ENCODE measurements at regions not wholly inside any gene's neighbourhood (a gene's known extent, or its start where the extent isn't known, plus 50 kb on each side); places are given as distances from the start of the nearest gene placed in this dataset.
"Not testable (repeated sequence)": the region's sequence is repeated elsewhere in the genome, so short reads cannot be mapped to it uniquely, and the experiment has no call there.

DNA sequence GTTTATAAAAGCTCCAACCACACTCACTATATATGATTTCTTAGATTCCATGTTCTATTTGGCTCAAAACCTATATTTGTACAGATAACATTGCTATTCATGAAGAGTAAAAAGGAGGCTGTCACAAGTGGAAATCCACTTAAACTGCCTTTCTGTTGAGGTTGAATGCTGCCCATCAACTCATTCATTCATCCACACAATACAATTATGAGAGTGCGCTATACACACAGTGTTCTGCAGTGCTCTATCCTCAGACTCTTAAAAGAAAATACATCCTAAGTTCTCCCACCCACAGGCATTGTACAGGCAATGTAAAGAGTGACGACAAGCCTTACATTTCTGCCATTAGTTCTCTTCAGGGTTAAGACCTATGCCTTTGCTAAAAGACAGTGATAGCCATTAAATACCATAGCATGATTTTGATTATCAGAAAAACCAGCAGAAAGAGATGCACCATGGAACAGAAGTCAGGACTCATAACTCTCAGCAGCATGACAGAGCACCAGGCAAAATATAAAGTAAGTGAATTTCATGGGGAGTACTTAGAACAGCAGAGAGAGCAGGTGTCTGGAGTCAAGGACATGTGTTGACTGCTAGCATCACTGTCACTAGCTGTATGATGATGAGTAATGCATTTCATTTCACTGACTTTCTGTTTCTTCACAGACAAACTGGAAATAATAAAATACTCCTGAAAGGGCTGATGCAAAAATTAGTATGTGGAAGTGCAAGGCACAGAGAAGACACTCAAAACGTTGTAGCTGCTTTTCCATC lies 218.0 kb downstream of the RBM26 start:
- peak in 2 of 3 experiments; percentile 40 to 65 for DNase-seq

DNA sequence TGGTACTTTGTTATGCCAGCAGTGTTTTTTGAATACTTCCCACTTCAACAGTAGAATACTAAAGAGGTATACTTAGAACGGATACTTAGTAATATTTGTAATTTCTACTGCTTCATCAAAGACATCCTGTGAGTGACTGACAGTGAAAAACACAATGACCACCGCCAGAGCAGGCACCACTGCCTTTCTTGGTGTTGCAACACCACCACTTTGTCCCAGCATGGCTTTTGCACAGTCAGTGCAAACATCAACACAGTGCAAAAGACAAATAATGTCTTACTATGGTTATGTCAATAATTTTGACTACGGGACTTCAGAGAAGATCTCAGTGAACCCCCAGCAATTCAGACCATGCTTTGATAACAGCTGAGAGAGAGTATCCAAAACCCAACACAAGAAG lies 220.5 kb downstream of the RBM26 start:
- DNase-seq: no peak

DNA sequence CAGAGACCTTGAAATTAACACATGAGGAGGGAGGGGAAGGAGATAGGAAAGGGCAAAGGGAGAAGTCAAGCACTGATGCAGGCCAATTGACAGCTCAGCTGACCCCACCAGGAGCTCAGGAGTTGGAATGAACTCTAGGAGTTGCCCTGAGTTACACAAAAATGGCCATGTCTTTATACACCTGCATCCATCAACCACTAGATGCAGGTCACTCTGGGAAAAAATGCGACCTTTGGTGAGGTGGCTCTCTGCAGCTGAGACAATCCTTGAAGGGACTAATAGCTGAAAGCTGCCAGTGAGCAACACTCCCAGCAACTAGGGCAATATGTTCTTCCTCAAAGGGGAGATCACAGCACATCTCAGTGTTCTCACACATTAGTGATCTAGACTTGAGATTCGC lies 222.8 kb downstream of the RBM26 start:
- DNase-seq: no peak

DNA sequence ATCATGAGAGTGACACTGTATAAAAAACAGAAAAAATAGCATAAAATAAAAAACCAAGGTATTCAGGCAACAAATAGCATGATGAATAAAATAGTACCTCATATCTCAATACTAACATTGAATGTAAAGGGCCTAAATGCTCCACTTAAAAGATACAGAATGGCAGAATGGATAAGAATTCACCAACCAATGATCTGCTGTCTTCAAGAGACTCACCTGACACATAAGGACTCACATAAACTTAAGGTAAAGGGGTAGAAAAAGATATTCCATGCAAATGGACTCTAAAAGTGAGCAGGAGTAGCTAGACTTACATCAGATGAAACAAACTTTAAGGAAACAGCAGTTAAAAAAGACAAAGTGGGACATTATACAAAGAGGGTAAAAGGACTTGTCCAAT lies 232.4 kb downstream of the RBM26 start:
- not testable (repeated sequence) for DNase-seq

DNA sequence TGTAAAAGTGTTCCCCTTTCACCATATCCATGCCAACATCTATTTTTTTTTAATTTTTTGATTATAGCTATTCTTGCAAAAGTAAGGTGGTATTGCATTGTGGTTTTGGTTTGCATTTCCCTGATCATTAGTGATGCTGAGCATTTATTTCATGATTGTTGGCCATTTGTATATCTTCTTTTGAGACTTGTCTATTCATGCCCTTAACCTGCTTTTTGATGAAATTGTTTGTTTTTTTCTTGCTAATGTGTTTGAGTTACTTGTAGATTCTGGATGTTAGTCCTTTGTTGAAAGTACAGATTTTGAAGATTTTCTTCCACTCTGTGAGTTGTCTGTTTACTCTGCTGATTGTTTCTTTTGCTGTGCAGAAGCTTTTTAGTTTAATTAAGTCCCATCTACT lies 233.1 kb downstream of the RBM26 start:
- not testable (repeated sequence) for DNase-seq

DNA sequence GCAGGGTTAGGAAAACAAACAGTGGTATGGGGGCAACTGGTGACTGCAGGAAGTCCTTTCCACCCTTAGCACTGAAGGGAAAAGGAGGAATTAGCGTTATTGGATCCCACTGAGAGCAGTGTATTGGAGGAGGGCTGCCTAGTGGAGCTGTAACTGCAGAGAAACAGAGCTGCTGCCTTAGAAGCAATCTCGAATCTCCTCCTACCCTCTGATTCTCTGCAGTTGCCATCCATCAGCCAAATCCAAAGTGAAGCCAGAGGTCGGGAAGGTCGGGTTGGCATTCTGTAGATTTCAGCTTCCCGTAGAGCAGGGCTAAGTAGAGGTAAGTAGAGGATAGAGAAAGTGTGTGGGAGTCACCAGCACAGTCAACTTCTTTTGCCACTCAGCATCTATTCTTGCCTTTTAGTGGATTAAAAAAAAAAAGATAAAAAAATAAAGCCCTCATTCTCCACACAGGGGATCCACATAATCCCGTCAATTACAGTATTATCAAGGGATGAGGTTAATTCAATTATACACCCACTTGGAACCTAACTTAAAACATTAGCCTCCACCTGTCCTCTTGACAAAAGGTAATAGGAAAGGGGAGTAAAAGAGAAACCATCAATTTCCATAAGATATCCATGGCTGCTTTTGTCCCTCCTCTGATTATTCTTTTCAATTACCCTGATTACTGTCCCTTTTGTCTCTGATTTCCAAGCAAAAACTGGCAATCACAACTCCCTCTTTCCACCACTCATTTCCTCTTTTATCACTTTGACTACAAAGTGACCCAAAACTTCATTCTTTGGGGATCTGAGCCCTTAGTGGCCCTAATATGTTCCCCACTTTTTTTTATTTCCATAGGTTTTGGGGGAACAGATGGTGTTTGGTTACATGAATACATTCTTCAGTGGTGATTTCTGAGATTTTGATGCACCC lies 234.7 kb downstream of the RBM26 start:
- DNase-seq: peak in 2 of 3 experiments; percentile 27 to 71

DNA sequence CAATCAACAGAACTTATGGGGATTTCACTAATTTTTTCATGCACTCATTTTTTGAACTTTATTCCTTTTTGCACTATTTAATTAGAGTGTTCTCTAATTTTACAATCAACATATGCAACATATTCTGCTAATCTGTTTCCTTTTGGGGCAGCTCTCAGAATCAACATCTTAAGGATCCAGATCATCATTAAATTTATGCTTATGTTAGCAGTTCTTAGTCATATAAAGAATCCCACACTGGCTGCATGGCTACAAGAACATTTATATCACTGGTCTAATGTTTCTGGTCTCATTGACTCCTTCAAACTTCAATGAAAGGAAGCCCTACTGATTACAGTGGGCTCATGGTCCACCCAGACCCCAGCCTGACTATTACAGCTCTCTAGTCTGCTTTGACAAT lies 245.2 kb downstream of the RBM26 start:
- no peak for DNase-seq

DNA sequence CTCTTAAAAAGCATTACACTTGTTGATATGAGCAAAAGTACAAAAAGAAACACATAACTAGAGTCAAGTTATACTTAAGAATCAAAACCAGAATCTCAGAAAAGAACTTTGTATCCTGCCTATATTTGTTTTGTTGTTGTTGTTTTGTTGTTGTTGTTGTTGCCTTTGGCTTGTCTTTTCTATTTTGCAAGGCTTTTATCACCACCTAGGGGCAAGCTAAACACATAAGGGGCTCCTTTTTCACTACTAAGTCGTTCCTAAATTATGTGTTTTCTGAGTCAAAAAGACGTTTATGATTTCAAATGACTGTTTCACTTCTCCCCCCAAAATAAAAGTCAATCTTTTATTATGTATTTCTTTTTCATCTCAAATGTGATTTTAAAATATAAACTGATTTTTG lies 250.2 kb downstream of the RBM26 start:
- DNase-seq: peak in 1 of 3 experiments; percentile 22

DNA sequence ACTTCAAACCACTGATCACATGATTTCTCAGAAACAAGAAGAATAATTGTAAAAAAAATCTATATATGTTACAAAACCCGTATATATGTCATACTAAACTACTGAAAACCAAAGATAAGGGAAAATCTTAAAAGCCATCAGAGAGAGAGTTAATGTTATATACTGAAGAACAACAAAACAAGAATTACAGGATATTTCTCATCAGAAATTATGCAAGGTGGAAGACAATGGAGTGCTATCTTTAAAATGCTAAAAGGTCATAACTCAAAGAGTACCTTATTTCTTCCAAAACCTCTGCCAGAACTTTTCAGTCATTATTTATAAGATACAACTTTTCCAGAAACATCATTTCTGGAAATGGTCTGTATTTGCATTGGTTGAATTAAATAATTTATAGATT lies 256.8 kb downstream of the RBM26 start:
- DNase-seq: no peak

DNA sequence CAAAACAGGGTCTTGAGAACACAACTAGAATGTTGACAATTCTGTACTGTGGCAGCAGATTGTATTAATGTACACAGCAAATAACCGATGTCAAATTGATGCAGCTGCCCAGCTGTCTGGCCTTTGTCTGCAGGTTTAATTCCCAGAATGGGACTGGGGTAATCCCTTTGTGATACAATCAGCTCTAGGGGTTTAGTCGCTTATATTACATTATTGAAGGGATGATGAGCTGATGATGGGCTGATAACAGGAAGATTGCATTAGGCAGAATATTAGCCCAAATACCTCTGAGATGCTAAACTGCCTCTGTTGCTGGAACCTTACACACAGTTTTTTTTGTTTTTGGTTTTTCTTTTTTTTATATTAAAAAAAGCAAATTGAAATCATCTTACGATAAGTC lies 265.0 kb downstream of the RBM26 start:
- DNase-seq: peak in 1 of 3 experiments; percentile 42

DNA sequence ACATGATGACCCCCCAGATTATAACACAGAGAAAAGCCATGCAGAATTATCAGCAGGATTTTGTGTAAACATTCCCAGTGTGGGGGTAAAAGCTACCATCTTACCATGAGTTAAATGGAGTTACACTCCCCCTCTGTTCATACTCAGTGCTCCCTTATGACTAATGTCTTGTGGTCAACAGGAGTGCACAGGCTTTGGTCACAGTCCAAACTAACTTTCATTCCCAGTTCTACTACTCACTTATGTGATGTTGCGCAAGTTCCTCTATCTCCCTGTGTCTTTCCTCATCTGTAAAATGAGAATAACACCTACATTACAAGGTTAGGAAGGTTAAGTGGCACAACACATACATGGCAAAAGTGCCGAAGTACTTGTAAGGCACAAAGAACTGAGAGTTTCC lies 277.9 kb downstream of the RBM26 start:
- DNase-seq: no peak

DNA sequence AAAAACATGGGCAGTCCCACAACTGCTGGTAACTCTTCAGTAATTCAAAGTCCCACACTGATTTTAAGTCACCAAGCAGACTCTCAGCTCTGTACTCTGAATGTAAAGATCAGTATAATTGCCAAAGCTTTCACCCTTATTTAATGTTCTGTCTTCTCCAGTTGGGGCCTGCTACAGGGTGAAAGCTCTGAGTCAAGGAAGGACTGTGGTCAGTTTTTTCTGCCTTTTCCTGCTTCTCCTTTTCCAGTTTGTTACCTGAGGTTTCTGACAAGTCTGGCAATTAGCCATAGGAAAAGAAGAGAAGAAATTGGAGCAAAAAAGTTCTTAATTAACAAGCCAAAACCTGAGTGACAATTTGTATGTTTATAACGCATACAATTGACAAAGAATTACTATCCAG lies 279.3 kb downstream of the RBM26 start:
- no peak for DNase-seq

DNA sequence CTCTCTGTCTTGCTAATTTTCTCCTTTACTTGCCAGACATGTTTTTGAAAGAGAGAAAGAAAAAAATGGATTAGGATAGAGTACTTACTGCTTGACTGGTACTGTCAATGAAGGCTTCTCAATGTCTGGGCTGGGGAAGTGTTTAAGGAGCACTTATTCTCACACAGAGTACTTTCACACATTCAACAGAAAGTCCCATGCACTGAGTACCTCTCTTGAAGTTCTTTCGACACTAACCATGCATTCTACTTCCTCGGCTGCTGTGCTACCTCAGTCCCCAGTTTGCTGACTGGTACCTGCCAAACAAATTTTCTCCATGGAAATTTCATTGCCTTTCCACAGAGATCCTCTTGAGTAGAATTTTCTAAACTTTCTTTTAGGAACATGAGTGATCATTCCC lies 281.9 kb downstream of the RBM26 start:
- DNase-seq: no peak

DNA sequence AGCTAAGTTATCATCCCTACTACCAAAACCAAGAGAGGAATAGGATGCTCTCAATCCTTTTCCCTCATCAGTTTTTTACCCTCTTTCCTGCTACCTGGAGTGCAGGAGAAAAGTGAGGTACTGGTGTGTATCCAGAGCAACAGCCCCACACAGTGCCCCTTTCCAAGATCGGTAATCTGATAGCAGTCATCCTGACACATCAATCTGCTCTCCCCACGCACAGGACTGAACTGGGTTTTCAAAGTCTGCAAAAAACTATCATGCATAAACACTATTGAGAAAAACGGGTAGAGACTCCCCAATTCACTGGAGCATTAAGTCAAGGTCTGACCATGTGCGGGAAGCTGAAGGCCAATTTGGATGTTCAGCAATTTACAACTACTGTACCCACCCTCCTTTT lies 284.8 kb downstream of the RBM26 start:
- peak in 1 of 3 experiments; percentile 28 for DNase-seq

DNA sequence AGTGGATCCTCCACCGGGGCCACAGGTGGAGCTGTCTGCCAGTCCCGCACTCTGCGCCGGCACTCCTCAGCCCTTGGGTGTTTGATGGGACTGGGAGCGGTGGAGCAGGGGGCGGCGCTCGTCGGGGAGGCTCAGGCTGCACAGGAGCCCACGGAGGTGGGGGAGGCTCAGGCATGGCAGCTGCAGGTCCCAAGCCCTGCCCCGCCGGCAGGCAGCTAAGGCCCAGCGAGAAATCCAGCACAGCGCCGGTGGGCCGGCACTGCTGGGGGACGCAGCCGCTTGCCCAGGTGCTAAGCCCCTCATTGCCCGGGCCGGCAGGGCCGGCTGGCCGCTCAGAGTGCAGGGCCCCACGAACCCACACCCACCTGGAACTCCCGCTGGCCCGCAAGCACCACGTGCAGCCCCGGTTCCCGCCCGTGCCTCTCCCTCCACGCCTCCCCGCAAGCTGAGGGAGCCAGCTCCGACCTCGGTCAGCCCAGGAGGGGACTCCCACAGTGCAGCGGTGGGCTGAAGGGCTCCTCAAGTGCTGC lies 286.4 kb downstream of the RBM26 start:
- DNase-seq: no peak

DNA sequence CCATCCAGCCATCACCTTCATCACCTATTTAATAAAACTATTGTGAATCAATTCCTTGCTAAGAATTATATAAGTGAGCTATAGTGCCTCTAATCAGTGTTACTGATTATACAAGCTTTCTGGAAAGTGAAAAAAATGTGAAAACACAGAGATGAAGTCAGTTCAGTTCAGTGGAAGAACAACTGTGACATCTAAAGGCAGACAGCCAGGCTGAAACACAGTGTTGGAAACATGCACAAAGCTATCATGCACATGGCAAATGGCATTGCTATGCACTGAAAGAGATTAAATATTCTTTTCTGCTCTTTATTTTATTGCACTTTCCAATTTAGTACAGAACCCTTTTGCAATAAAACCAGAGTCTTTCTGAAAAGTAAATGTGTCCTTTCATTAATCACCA lies 294.0 kb downstream of the RBM26 start:
- DNase-seq: no peak

DNA sequence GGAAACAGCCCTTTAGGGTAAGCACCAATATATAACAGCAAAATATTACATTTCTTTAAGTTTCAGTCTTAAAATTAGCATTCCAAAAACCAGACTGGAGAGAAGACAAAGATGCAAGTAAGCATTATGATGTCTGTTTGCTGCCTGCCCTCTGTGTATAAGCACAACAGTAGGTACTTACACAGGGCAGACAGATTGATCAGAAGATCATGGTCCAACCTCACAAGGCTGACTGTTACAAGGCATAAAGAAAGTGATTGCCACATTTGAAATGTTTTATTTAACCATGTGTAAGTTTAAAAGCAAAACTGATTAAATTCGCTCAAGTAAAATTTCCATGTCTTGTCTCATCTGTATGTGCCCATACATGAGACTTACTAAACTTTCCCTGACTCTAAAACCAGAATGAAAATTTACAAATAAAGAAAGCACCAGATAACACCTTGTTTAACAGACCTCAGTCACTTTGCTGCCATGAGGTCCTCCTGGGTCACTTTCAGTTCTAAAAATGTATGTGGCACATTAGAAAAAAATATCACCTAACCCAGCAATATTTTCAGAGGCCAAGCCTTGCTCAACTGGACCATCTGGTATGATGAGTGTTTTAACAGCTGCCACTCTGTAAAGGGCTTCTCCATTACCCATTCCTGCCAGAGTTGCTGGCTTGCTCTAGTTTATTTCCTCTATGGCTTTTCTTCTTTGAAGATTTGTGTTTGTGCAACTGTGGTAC lies 297.0 kb downstream of the RBM26 start:
- peak; percentile 64 to 94 (median 72) for DNase-seq

DNA sequence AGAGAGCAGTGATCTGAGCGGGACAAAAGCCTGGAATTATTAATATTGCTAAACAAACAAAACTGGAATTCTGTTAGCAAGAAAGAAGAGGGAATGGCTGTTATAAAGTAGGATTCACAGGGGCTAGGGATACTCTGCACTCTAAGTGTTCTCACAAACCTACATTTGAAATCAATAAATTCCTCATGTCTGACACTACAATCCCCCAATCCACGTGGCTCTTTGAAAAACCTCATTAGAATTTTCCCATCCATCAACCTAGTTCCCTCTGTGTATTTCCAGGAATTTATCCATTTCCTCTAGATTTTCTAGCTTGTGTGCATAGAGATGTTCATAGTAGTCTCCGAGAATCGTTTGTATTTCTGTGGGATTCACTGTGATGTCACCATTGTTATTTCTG lies 307.5 kb downstream of the RBM26 start:
- no peak for DNase-seq

DNA sequence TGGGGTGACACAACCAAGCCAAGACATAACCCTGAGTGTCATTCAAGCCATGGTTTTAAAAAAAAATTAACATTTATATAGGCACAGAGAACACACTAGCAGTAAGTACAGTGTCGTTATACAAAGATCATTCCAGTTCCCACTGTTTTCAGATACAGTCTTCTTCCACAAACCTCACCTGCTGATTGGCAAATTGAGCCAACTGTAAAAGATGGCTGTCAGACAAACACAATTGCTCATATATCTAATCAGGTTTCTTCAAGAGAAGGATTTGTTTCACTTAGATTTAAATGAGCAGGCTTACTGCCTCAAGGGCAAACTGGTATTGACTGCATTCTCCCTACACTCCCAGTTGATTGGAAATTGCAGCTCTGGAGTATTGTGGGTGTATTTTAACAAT lies 308.9 kb downstream of the RBM26 start:
- DNase-seq: peak in 1 of 3 experiments; percentile 32

DNA sequence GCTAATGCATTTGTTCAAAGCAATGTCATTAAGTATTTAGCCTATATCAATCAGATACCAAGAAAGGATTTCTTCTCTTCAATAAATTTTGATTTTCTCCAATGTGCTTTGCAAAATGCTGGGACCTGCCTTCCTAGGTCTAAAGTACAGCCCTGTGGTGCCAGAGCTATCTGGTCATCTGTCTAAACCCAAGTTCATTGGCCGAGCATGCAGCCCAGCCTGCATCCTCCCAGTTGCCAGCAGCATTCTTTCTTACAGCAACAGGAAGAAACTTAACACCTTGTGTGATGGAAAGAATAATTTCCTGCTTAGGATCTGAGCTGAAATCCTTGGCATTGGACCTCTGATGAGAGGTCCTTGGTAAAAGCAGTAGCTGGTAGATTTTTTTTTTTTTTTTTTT lies 310.0 kb downstream of the RBM26 start:
- DNase-seq: no peak

DNA sequence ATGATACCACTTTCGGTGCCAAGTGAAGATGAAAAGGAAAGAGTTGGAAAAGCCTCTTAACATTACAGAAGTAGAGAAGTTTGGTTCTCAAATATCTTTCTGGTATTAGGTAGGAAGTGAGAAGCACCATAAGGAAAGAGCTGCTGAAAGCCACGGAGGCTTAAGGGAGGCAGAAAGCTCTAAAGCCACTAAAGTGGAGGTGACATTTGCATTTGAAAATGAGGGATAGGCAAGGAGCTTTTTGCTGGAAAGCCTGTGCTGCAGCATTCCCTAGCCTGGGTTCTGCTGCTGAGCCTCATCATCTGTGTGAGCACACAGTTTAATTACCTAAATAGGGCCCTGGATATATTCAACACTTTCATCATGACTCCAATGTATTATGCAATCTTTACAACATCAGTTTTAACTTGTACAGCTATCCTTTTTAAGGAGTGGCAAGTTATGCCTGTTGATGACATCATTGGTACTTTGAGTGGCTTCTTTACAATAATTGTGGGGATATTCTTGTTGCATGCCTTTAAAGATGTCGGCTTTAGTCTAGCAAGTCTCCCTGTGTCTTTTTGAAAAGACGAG lies 315.4 kb downstream of the RBM26 start:
- no peak for DNase-seq

DNA sequence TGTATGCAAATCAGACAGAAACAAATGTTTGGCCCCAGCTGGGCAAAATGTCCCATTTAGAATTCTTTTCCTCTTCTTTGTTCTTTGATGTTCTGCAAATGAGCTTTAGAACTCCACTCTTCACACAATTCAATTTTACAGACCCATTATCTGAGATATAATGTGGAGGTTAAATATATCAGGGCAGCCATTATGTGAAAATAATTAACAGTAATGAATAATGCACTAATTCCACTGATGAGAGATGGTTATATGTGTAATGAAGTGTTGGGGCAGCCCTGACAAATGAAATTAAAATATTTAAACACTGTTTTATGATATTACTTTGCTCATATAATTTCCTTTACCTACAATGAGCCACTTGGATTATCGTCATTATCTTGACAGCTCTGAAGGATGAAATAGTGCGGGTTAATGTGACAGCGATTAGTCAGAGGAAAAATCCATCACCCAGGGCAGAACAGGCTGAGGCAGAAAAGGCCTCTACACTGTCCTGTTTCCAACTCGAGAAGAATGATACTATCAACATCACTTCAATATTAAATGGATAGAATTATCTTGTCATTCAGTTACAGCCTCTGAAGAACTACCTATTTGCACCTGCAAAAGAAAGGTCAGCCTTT lies 321.1 kb downstream of the RBM26 start:
- peak; percentile 45 to 88 (median 55) for DNase-seq
